ENCODE measurements at regions not wholly inside any gene's neighbourhood (a gene's known extent, or its start where the extent isn't known, plus 50 kb on each side); places are given as distances from the start of the nearest gene placed in this dataset.

GRCh38 chr1:9473032-9473807 is 66.0 kb upstream of the SLC25A33 start:
- TF ChIP-seq CTCF (IDR thresholded peaks at IDR 0.05; ENCODE audit: insufficient read depth, low read depth, low read length) (no peak), EZH2 (IDR thresholded peaks at IDR 0.05; ENCODE audit: insufficient read depth, low read length) (no peak)

Data from astrocyte (in vitro differentiated cells and primary cell).